HG02798 (cell line): ENCODE measurements at regions not wholly inside any gene's neighbourhood (a gene's known extent, or its start where the extent isn't known, plus 50 kb on each side); places are given as distances from the start of the nearest gene placed in this dataset.

Experiments
- ATAC-seq: cut with Tn5 transposase; IDR thresholded peaks from one replicate; pipeline ENCODE4 v1.9.1; 2021; ENCODE audit warnings: mild to moderate bottlenecking; ENCODE audit not compliant: unreplicated experiment, poor library complexity

GRCh38 chr12:20197411-20197810 lies 170.9 kb upstream of the PDE3A start:
- no peak for ATAC-seq

GRCh38 chr12:20199780-20200179 lies 168.6 kb upstream of the PDE3A start:
- no peak for ATAC-seq

GRCh38 chr12:20201733-20202132 lies 166.6 kb upstream of the PDE3A start:
- ATAC-seq: no peak

GRCh38 chr12:20205854-20206253 lies 162.5 kb upstream of the PDE3A start:
- no peak for ATAC-seq

GRCh38 chr12:20206410-20206809 lies 161.9 kb upstream of the PDE3A start:
- ATAC-seq: no peak

- no peak for ATAC-seq
Measured at GRCh38 chr12:20210621-20211215, 157.6 kb upstream of the PDE3A start.

- no peak for ATAC-seq
Measured at GRCh38 chr12:20211541-20211940, 156.8 kb upstream of the PDE3A start.

GRCh38 chr12:20211981-20212421 lies 156.3 kb upstream of the PDE3A start:
- ATAC-seq: no peak

- ATAC-seq: no peak
Measured at GRCh38 chr12:20212658-20213555, 155.4 kb upstream of the PDE3A start.

GRCh38 chr12:20213723-20214625 lies 154.4 kb upstream of the PDE3A start:
- ATAC-seq: no peak

GRCh38 chr12:20220339-20220738 lies 148.0 kb upstream of the PDE3A start:
- ATAC-seq: no peak

- no peak for ATAC-seq
Measured at GRCh38 chr12:20232931-20233675, 135.2 kb upstream of the PDE3A start.

- ATAC-seq: no peak
Measured at GRCh38 chr12:20234474-20234873, 133.9 kb upstream of the PDE3A start.

- no peak for ATAC-seq
Measured at GRCh38 chr12:20237091-20237490, 131.2 kb upstream of the PDE3A start.

GRCh38 chr12:20245491-20245890 lies 122.8 kb upstream of the PDE3A start:
- no peak for ATAC-seq

- no peak for ATAC-seq
Measured at GRCh38 chr12:20248646-20249045, 119.7 kb upstream of the PDE3A start.

GRCh38 chr12:20250761-20251160 lies 117.6 kb upstream of the PDE3A start:
- ATAC-seq: no peak

GRCh38 chr12:20257311-20257710 lies 111.0 kb upstream of the PDE3A start:
- no peak for ATAC-seq

- ATAC-seq: no peak
Measured at GRCh38 chr12:20259786-20260185, 108.6 kb upstream of the PDE3A start.

- no peak for ATAC-seq
Measured at GRCh38 chr12:20260851-20261250, 107.5 kb upstream of the PDE3A start.
